Epithelial cell of proximal tubule (primary cell): ENCODE measurements at regions not wholly inside any gene's neighbourhood (a gene's known extent, or its start where the extent isn't known, plus 50 kb on each side); places are given as distances from the start of the nearest gene placed in this dataset.
"Not testable (repeated sequence)": the region's sequence is repeated elsewhere in the genome, so short reads cannot be mapped to it uniquely, and the experiment has no call there.

ENCODE experiments used
- DNase-seq: peaks from one replicate; pipeline ENCODE4 v3.0.0-alpha.2; 2011; ENCODE audit warnings: low read depth
- H3K4me3 ChIP-seq: 2 replicates; pipeline ENCODE4 v1.5.1; 2011; ENCODE audit warnings: low read depth, mild to moderate bottlenecking, low read length
- TF ChIP-seq, protein P1 (sequence below): conservative IDR thresholded peaks from 2 replicates; pipeline ENCODE4 v1.5.1; 2012; ENCODE audit warnings: low read depth, mild to moderate bottlenecking, low read length

GRCh38 chrX:41024335-41024734, 60.9 kb upstream of the USP9X start:
- DNase-seq, H3K4me3 ChIP-seq: not testable (repeated sequence)
- TF ChIP-seq, protein P1, sequence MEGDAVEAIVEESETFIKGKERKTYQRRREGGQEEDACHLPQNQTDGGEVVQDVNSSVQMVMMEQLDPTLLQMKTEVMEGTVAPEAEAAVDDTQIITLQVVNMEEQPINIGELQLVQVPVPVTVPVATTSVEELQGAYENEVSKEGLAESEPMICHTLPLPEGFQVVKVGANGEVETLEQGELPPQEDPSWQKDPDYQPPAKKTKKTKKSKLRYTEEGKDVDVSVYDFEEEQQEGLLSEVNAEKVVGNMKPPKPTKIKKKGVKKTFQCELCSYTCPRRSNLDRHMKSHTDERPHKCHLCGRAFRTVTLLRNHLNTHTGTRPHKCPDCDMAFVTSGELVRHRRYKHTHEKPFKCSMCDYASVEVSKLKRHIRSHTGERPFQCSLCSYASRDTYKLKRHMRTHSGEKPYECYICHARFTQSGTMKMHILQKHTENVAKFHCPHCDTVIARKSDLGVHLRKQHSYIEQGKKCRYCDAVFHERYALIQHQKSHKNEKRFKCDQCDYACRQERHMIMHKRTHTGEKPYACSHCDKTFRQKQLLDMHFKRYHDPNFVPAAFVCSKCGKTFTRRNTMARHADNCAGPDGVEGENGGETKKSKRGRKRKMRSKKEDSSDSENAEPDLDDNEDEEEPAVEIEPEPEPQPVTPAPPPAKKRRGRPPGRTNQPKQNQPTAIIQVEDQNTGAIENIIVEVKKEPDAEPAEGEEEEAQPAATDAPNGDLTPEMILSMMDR = peak; percentile 24

DNA sequence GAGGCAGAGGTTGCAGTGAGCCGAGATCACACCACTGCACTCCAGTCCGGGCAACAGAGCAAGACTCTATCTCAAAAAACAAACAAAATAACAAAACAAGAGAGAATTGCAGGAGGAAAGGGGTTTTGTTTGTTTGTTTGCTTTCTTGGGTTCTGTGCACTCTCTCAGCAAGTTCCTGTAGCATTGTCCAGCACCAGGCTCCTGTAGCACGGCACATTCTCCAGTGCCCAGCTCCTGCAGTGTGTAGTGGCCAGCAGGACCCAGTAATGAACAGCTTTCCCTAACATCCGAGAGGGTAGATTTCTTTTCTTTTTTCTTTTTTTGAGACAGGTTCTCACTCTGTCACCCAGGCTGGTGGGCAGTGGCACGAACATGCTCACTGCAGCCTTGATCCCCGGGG, 60.5 kb upstream of the USP9X start:
- H3K4me3 ChIP-seq = no peak overlapping the region
- TF ChIP-seq, protein P1 = no peak
- DNase-seq = no peak

GRCh38 chrX:41025926-41026701, 59.1 kb upstream of the USP9X start:
- no peak overlapping the region for H3K4me3 ChIP-seq
- DNase-seq = no peak
- TF ChIP-seq, protein P1 = no peak

DNA sequence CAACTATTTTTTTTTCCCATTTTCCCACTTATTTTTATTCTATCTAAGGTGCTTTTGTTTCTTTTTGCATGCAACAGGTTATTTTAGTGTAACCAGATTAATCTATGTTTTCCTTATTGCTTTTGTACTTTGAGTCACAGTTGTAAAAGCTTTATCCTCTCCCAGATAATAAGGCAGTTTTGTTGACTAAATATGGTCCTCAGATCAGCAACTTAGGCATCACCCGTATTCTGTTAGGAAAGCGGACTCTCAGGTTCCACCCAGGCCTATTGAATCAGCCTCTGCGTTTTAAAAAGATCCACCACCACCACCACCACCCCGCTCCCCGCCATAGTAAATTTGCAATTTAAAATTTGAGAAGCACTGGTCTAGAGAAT, 58.6 kb upstream of the USP9X start:
- no peak overlapping the region for H3K4me3 ChIP-seq
- TF ChIP-seq, protein P1 = no peak
- DNase-seq = no peak

GRCh38 chrX:41029332-41029731, 55.9 kb upstream of the USP9X start:
- no peak for DNase-seq
- H3K4me3 ChIP-seq = no peak overlapping the region
- TF ChIP-seq, protein P1 = no peak

GRCh38 chrX:41031256-41031967, 53.8 kb upstream of the USP9X start:
- H3K4me3 ChIP-seq = no peak overlapping the region
- DNase-seq = no peak
- TF ChIP-seq, protein P1 = no peak
